Astrocyte of the hippocampus (primary cell): ENCODE measurements at regions not wholly inside any gene's neighbourhood (a gene's known extent, or its start where the extent isn't known, plus 50 kb on each side); places are given as distances from the start of the nearest gene placed in this dataset.

Experiments used
- DNase-seq: peaks from one replicate; pipeline ENCODE4 v3.0.0; 2011; ENCODE audit warnings: low read depth, low spot score

DNA sequence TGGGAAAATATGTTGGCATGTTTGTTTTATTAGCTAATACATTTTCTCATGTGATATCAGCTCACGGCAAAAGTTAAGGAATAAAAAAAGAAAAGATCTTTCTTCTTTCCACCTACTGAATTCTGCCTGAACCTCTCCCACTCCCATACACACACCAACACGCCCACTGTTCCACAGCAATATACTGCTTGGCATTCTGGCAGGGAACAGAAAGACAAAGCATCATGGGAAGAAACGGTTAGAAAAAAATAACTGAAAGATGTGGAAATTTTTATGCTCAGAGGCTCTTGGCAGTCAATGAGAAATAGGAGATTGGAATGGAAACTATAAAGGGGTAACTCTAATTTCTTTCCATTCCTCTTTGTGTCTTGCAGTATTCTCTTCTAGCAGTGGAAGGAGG, 268.5 kb downstream of the FOXG1 start:
- no peak for DNase-seq

DNA sequence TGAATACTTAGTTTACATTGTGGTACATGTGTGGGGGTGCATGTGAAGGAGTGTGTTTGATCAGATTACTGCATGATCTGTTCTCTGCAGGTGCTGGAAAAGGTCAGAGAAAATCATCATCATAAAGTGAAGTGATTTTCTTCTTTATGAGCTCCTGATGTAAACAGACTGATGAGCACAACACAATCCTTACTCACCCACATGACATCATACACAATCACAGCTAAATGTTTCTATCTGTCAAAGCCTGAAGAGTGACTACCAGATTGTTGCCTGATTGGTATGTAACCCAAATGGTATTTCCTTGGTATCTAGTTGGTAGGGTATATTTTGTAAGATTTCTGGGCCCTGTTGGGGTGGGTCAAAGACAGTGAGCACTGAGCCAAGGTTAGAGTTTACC, 270.8 kb downstream of the FOXG1 start:
- DNase-seq: peak; percentile 2

- DNase-seq: peak; percentile 25
Measured at GRCh38 chr14:29039171-29039570, 272.6 kb downstream of the FOXG1 start.

- DNase-seq: no peak
Measured at GRCh38 chr14:29042551-29042950, 276.0 kb downstream of the FOXG1 start.

DNA sequence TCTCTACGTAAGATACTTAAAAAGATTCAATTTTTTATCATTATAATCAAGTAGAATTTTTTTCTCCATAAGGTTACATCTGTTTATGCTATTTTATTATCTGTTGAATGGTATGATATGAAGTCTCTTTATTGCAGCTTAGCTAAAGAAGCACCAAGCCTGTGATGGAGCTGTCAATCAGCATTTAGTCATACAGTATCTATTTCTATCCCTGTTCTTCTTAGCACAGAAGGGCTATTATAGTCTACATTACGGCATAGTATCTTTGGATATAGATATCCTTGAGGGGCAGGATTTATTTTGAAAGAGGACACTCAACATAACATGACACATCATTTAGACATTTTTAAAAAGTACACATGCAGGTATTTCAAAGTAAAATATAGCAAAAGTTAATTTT, 277.1 kb downstream of the FOXG1 start:
- DNase-seq: no peak

DNA sequence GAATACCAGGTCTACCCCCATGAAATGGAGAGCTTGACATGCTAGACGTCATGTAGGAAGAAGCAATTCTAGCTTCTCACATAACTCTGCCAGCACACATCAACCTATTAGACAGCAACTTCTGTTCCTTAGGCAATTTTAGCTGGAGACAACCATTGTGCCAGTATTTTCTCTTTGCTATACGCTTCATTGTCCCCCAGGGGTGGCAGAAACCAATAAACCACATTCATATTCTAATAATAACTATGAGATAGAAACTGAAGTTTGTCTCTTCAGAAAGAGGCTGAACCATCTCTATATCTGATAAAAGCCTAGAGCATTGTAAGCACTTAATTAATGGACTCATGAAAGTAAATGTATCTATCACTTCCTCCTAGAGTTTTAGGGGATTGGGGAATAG, 278.6 kb downstream of the FOXG1 start:
- no peak for DNase-seq

GRCh38 chr14:29054119-29054518, 287.5 kb downstream of the FOXG1 start:
- DNase-seq: no peak

- DNase-seq: no peak
Measured at GRCh38 chr14:29056041-29056566, 289.5 kb downstream of the FOXG1 start.

GRCh38 chr14:29061702-29062101, 295.1 kb downstream of the FOXG1 start:
- DNase-seq: no peak

DNA sequence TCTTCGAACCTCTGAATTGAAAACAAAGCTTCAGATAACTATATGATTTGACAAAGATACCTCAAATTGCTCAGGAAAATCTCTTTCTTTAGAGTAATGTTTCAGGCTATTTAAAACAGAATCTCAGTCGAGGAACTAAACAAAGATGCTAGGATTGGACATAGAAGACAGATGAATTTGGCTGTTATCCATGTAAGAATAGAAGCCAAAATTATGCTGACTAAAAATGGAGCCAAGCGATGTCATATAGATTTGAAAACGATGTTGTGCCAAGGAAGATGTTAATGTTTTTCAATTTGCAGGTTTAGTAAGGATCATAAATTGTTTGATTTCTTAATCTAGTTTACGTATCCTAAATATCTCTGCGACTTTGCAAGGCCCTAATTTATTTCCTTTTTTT, 295.9 kb downstream of the FOXG1 start:
- no peak for DNase-seq

- DNase-seq: no peak
Measured at GRCh38 chr14:29062976-29063375, 296.4 kb downstream of the FOXG1 start.

DNA sequence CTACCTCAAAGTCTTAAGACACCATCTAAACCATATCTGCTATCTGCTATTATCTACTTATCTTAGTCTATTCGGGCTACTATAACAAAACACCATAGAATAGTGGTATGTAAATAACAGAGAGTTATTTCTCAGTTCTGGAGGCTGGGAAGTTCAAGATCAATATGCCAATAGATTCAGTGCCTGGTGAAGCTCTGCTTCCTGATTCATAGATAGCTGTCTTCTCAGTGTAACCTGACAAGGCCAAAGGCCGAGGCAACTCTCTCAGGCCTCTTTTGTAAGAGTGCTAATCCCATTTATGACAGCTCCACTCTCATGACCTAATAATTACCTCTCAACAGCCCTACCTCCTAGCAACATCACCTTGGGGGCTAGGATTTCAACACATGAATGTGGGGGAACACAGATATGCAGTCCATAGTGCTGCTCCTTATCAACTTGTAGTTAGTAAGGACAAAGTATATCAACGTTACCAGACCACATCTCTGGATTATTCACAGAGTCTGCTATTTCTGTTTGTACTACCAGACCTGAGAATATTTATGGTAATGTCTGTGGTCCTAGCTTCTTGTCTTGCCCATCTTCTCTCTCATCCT, 297.8 kb downstream of the FOXG1 start:
- no peak for DNase-seq

DNA sequence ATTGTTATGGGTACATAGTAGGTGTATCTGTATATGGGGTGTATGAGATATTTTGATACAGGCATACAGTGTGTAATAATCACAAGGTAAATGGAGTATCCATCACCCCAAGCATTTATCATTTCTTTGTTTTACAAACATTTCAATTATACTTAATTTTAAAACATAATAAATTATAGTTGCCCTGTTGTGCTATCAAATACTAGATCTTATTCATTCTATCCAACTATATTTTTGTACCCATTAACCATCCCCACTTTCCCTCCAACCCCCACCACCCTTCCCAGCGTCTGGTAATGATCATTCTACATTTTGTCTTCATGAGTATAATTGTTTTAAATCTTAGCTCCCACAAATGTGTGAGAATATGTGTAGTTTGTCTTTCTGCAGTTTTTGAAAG, 302.6 kb downstream of the FOXG1 start:
- no peak for DNase-seq

- no peak for DNase-seq
Measured at GRCh38 chr14:29075761-29076160, 309.2 kb downstream of the FOXG1 start.

DNA sequence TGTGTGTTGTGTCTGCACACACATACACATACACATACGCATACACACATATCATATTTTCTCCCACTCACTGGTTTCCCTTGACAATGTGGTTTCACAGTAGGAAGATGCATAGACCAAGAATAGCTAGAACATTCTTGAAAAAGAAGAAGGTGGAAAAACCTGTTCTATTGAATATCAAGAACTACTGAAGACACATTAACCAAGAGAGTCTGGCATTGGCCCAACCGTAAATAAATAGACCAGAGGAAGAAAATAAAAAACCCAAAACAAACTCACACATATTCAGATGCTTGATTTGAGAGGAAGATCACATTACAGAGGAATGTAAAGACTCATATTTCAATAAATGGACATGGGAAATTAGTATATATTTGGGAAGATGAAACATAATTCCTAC, 311.3 kb downstream of the FOXG1 start:
- no peak for DNase-seq

- no peak for DNase-seq
Measured at GRCh38 chr14:29078810-29079522, 312.4 kb downstream of the FOXG1 start.

DNA sequence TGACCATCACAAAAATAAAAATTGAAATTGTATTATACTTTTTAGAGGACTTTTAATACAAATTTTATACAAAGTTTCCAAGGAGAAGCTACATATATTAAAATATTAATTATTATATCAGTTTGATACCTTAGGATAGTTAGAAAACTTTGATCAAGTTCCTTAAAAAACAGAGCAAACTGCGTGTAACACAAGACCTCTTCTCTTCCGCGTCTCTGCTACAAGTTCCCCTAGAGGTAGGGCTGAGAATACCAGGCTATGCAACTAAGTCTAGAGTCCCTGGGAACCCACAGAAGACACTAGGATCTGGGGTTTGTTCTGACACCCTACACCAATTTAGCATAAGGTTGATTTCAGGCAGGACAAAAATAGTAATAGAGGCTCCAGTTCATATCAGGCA, 319.0 kb downstream of the FOXG1 start:
- DNase-seq: no peak

GRCh38 chr14:29089849-29090248, 323.3 kb downstream of the FOXG1 start:
- DNase-seq: no peak

DNA sequence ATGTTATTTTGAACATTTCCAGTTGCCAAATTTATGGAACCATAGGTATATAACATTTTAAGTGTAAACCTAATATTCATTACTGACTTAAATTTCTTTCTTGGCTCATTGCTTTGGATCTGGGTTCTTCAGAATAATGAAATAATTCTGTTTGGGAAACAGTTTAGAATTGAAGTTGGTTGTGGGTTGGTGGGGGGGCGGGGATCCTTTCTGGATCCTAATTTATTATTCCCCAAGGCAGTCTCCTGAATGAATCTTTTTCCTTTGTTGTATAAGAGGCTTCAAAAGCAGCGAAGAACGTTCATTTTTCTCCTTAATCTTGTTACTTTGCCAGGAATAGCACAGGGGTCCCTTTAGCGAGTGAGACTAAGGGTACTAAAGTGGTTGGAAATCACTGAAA, 325.5 kb downstream of the FOXG1 start:
- no peak for DNase-seq

DNA sequence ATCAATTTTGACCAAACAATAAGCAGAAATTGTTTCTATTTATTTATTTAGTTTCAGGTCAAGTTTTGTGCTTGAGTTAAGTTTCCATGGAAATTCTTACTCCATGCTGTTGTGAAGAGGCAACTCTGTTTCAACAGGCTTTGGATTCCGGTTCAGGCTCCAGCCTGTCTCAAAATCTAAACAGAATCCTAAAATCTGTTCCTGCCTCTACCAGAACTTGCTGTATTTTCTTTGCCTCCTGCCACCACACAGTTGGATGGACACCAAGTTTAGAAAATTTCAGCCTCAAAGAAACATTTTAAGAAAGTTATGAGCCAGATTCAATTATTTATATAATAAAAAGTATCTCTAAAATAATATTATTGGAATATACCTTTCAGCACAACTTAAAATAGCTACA, 330.9 kb downstream of the FOXG1 start:
- no peak for DNase-seq

- no peak for DNase-seq
Measured at GRCh38 chr14:29098656-29099055, 332.1 kb downstream of the FOXG1 start.

- no peak for DNase-seq
Measured at GRCh38 chr14:29102266-29102665, 335.7 kb downstream of the FOXG1 start.

DNA sequence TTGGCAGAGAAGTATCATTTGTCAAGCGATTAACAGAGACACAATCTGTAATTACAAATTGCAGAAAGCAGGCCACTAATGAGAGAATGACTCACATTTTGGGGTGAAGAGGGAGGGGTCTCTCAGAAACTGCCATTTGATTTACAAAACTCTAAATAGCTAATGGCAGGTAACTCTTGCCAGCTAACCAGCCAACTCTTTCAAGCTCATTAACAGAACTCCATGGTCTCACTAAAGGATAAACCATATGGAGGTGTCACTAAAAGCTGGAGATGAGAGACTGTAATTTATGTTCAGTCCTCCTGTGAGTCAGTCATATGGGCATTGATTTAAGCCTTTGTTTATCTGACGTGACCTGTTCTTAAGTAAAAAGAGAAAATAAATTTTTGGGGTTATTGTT, 336.4 kb downstream of the FOXG1 start:
- peak; percentile 8 for DNase-seq

DNA sequence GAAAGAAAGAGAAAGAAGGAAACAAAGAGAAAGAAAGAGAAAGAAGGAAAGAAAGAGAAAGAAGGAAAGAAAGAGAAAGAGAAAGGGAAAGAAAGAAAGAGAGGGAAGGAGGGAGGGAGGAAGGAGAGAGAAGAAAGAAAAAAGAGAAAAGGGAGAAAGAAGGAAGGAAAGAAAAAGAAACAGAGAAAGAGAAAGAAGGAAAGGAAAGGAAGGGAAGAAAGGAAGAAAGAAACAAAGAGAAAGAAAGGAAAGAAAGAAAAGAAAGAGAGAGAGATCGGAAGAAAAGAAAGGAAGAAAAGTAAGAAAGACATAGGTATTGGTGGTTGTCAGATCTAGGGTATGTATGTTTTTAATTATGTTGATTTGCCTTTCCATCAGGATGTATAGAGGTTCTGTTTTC, 342.3 kb downstream of the FOXG1 start:
- no peak for DNase-seq
